Transverse colon (tissue), 4 donors: ENCODE measurements at regions not wholly inside any gene's neighbourhood (a gene's known extent, or its start where the extent isn't known, plus 50 kb on each side); places are given as distances from the start of the nearest gene placed in this dataset.

Experiments
- DNase-seq: peaks from one replicate; pipeline ENCODE4 v3.0.0-alpha.2; 2019
- H3K27ac ChIP-seq, 4 donors: fragments of 200-600 bp; sonication (generic); 2 replicates each; pipeline ENCODE4 v1.5.1; 2016 to 2018; ENCODE audit warnings: inconsistent platforms in 4 of 4
- H3K27me3 ChIP-seq: fragments of 200-600 bp; sonication (generic); 2 replicates; pipeline ENCODE4 v1.5.1; 2017; ENCODE audit warnings: inconsistent platforms
- H3K36me3 ChIP-seq, 4 donors: fragments of 200-600 bp; sonication (generic); 2 replicates each; pipeline ENCODE4 v1.5.1; 2017 to 2019; ENCODE audit warnings: inconsistent platforms in 4 of 4
- H3K4me1 ChIP-seq, 4 donors: fragments of 200-600 bp; sonication (generic); 2 replicates each; pipeline ENCODE4 v1.5.1; 2017 to 2020; ENCODE audit warnings: inconsistent platforms in 4 of 4
- H3K4me3 ChIP-seq, 4 donors: fragments of 200-600 bp; sonication (generic); 1 replicate in 1 of 4; 2 replicates in 3 of 4; pipeline versions ENCODE4 v1.5.1 to v1.6.1; 2017 to 2019; ENCODE audit warnings: inconsistent platforms in 4 of 4
- H3K9me3 ChIP-seq, 2 donors: fragments of 200-600 bp; sonication (generic); 2 replicates each; pipeline ENCODE4 v1.5.1; 2017 to 2019; ENCODE audit warnings: inconsistent platforms in 2 of 2
- EP300 ChIP-seq: sonication (generic); formaldehyde crosslinking; IDR thresholded peaks from one replicate; pipeline ENCODE4 v1.6.1; 2017; ENCODE audit warnings: antibody characterized with exemption, low read depth
- POLR2A ChIP-seq: fragments of 450-650 bp; IDR thresholded peaks from one replicate; pipeline ENCODE4 v1.6.1; 2016; ENCODE audit warnings: antibody characterized with exemption, mild to moderate bottlenecking, moderate library complexity
- POLR2AphosphoS5 ChIP-seq, 3 donors: sonication (generic); formaldehyde crosslinking; IDR thresholded peaks; one replicate each; pipeline ENCODE4 v1.6.1; 2016; ENCODE audit warnings: antibody characterized with exemption in 3 of 3
- WGBS, 2 donors: methylation state at CpG; one replicate each; pipeline ENCODE4 v1.1.5; 2018; ENCODE audit warnings: low coverage in 1 of 2; 5-methylcytosine and 5-hydroxymethylcytosine counted together
- in situ Hi-C, 4 donors: fragments of 200-750 bp; cut with MboI; loops; one replicate each; pipeline versions ENCODE4 v1.15.0 to v1.15.1; 2017; ENCODE audit warnings: low sequenced_read_pairs in 3 of 4, low pct_ligation_motif_present in 1 of 4, low pct_unique_long_range_greater_than_20kb in 1 of 4
- intact Hi-C: fragments of 100-400 bp; cut with DNase I; formaldehyde crosslinking; loops from one replicate; pipeline ENCODE4 v1.15.1; 2023; ENCODE audit warnings: low total_unique reads
- TF ChIP-seq, protein P1 (sequence below), 5 experiments: fragments of 200-600 bp in 3 of 5; fragments of 450-650 bp in 2 of 5; sonication (generic) in 3 of 5; IDR thresholded peaks; 1 replicate in 2 of 5; 2 replicates in 3 of 5; pipeline ENCODE4 v1.5.1; 2016 to 2017; ENCODE audit warnings: antibody characterized with exemption in 5 of 5, inconsistent platforms in 3 of 5, mild to moderate bottlenecking in 2 of 5, moderate library complexity in 1 of 5

DNA sequence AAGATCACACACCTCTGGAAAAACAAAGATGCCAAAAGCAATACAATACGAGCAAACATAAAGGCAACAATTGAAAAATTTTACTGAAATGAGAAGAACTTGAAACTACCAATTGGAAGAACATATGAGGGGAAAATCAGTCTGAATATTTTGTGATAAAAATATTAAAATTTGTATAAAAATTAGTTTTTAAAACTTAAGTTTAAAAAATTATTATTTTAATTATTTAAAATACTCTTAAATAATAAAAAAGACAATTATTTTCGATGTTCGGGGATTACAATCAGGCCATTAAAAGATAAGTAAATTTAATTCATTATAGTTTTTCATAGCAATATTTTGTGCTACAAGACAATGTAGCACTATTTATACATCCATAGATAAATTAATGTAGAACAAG, 1239.3 kb downstream of the AMY1C start:
- Histone ChIP-seq H3K4me1 (no peaks in the 10 kb centered on the region), H3K27me3 (no peaks in the 10 kb centered on the region), H3K9me3 (peaks cover 0 to 3% of the 10 kb centered on the region in 2 donors), H3K36me3 (no peaks in the 10 kb centered on the region), H3K27ac (no peak overlapping the region), H3K4me3 (no peak overlapping the region)
- intact Hi-C loops (no loop called here), in situ Hi-C loops (no loop called here)
- WGBS, 2 donors: 84 to 85% methylated on average over 3 of the region's 3 CpGs
- no peak for DNase-seq
- no peak for TF ChIP-seq POLR2AphosphoS5 (IDR thresholded peaks at IDR 0.05)
- TF ChIP-seq POLR2A: no peak
- TF ChIP-seq EP300: no peak
- TF ChIP-seq, protein P1, sequence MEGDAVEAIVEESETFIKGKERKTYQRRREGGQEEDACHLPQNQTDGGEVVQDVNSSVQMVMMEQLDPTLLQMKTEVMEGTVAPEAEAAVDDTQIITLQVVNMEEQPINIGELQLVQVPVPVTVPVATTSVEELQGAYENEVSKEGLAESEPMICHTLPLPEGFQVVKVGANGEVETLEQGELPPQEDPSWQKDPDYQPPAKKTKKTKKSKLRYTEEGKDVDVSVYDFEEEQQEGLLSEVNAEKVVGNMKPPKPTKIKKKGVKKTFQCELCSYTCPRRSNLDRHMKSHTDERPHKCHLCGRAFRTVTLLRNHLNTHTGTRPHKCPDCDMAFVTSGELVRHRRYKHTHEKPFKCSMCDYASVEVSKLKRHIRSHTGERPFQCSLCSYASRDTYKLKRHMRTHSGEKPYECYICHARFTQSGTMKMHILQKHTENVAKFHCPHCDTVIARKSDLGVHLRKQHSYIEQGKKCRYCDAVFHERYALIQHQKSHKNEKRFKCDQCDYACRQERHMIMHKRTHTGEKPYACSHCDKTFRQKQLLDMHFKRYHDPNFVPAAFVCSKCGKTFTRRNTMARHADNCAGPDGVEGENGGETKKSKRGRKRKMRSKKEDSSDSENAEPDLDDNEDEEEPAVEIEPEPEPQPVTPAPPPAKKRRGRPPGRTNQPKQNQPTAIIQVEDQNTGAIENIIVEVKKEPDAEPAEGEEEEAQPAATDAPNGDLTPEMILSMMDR (IDR thresholded peaks at IDR 0.05): no peak

DNA sequence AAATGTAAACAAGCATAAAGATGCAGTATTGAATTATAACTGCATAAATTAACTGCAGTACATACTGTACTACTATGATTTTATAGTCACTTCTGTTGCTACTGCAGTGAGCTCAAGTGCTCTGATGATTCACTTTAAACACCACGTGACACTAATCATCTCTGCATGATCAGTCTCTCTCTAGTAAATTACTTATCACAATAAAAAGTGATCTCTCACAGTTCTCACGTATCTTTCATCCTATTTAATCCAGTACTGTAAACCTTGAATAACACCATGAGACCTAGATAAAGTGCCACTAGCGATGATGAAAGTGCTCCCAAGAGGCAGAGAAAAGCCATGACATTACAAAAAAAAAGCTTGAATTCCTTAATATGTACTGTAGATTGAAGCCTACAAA, 1242.0 kb downstream of the AMY1C start:
- H3K9me3 ChIP-seq: no peaks in the 10 kb centered on the region
- WGBS, 2 donors: 34 to 45% methylated on average over 3 of the region's 3 CpGs
- DNase-seq: no peak
- intact Hi-C loops (no loop called here), in situ Hi-C loops (no loop called here)
- no peak overlapping the region for H3K27ac ChIP-seq
- no peak overlapping the region for H3K4me3 ChIP-seq
- H3K27me3 ChIP-seq: no peaks in the 10 kb centered on the region
- TF ChIP-seq EP300 (no peak), POLR2A (no peak)
- no peaks in the 10 kb centered on the region for H3K4me1 ChIP-seq
- H3K36me3 ChIP-seq: no peaks in the 10 kb centered on the region

DNA sequence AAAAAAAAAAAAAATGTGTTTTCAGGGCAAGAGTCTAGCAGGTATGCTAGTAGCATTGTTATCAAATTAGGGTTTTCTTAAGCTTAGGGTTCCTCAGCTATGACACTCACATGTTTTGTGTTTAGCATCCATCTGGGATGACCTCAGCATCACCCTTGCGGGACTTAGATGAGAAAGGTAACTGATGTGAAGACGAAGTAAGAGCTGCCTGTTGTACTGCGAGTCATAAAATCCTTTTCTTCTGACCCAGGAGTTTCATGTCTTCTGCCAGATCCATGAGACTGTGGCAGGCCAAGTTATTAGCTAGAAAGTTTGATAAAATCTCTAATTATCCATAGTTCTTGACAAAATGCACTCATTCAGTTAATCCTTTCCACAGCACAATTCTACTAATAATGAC, 1251.1 kb downstream of the AMY1C start:
- no peak for DNase-seq
- no peaks in the 10 kb centered on the region for H3K27me3 ChIP-seq
- no peaks in the 10 kb centered on the region for H3K9me3 ChIP-seq
- in situ Hi-C loops (no loop called here), intact Hi-C loops (no loop called here)
- H3K4me3 ChIP-seq: no peak overlapping the region
- TF ChIP-seq POLR2AphosphoS5 (IDR thresholded peaks at IDR 0.05) (no peak), POLR2A (no peak), EP300 (no peak)
- TF ChIP-seq, protein P1 (IDR thresholded peaks at IDR 0.05): no peak
- no peaks in the 10 kb centered on the region for H3K36me3 ChIP-seq
- H3K4me1 ChIP-seq: no peaks in the 10 kb centered on the region
- no peak overlapping the region for H3K27ac ChIP-seq
- 42 to 58% methylated on average over 3 of the region's 3 CpGs for WGBS, 2 donors

DNA sequence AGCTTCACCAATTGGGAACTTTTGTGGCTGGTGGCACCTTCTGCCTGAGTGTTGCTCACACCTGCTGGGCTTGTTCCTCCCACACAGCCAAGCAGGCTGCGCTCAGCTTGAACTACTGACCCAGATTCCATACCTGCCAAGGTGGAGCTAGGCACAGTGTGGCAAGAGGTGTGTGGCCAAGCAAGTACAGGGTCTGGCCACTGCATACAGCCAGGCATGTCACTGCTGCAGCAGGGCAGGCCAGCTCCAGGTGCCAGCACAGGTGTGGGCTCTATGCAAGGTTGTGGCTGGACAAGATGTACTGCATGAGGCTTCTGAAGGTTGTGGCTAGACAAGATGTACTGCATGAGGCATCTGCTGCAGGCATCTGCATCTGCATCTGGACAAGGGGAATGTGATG, 1254.8 kb downstream of the AMY1C start:
- in situ Hi-C loops: no loop called here
- no peak overlapping the region for H3K27ac ChIP-seq
- no peak for TF ChIP-seq POLR2A
- TF ChIP-seq EP300: no peak
- no peak for TF ChIP-seq POLR2AphosphoS5 (IDR thresholded peaks at IDR 0.05)
- TF ChIP-seq, protein P1 (IDR thresholded peaks at IDR 0.05): no peak
- H3K4me3 ChIP-seq: no peak overlapping the region
- H3K36me3 ChIP-seq: no peaks in the 10 kb centered on the region
- WGBS, 2 donors: 80 to 83% methylated on average over 1 of the region's 1 CpG
- H3K4me1 ChIP-seq: no peaks in the 10 kb centered on the region
- intact Hi-C loops: no loop called here
- H3K9me3 ChIP-seq: no peaks in the 10 kb centered on the region
- H3K27me3 ChIP-seq: no peaks in the 10 kb centered on the region
- DNase-seq: no peak

DNA sequence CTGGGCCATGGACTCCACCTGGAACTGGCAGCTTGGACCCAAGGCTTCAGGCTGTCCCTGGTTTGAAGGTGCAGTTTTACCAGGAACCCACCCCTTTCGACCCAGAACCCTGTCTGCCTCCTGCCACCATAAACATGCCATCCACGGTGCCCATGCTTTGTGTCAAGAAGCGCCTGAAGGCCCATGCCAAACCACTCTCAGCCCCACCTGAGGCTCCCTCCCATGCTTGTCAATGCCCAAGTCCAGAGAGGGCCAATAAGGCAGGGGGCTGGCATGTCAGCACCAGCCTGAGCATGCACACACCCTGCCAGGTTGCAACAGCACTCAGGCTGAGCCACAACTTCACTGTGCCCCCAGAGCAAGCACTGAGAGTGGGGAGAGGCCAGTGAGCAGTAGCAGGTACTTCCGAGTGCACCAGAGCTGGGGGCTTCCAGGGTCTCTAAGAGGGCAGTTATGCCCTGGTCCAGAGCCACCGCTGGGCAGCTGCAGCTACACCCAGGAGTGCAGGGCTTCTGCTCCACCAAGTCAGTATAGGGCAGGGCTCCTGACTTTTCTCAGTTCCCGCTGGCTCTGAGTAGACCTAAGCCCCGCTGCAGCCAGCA, 1256.0 kb downstream of the AMY1C start:
- in situ Hi-C loops: no loop called here
- H3K4me3 ChIP-seq: no peak overlapping the region
- H3K4me1 ChIP-seq: no peaks in the 10 kb centered on the region
- no peak for TF ChIP-seq EP300
- TF ChIP-seq, protein P1 (IDR thresholded peaks at IDR 0.05): no peak
- TF ChIP-seq POLR2AphosphoS5 (IDR thresholded peaks at IDR 0.05): no peak
- TF ChIP-seq POLR2A: no peak
- no peaks in the 10 kb centered on the region for H3K9me3 ChIP-seq
- intact Hi-C loops: no loop called here
- no peaks in the 10 kb centered on the region for H3K27me3 ChIP-seq
- WGBS, 2 donors: 76% methylated on average over 7 of the region's 7 CpGs; no CpG with 5 or more reads in 1 of the 2 donors
- no peak for DNase-seq
- H3K36me3 ChIP-seq: no peaks in the 10 kb centered on the region
- no peak overlapping the region for H3K27ac ChIP-seq
